C4-2B (cell line): ENCODE measurements at regions not wholly inside any gene's neighbourhood (a gene's known extent, or its start where the extent isn't known, plus 50 kb on each side); places are given as distances from the start of the nearest gene placed in this dataset.
"Not testable (repeated sequence)": the region's sequence is repeated elsewhere in the genome, so short reads cannot be mapped to it uniquely, and the experiment has no call there.

Source experiments
- H3K27ac ChIP-seq: fragments of 450-650 bp; 2 replicates; pipeline ENCODE4 v1.5.1; 2017
- CTCF ChIP-seq: fragments of 450-650 bp; conservative IDR thresholded peaks from 2 replicates; pipeline ENCODE4 v1.5.1; 2017; ENCODE audit warnings: mild to moderate bottlenecking
- ZFX ChIP-seq: fragments of 450-650 bp; IDR thresholded peaks from 2 replicates; pipeline ENCODE4 v1.6.1; 2017

GRCh38 chr9:90504486-90504885 lies 138.1 kb downstream of the DIRAS2 start:
- H3K27ac ChIP-seq, result no peak overlapping the region
- TF ChIP-seq ZFX (no peak), CTCF (no peak)

DNA sequence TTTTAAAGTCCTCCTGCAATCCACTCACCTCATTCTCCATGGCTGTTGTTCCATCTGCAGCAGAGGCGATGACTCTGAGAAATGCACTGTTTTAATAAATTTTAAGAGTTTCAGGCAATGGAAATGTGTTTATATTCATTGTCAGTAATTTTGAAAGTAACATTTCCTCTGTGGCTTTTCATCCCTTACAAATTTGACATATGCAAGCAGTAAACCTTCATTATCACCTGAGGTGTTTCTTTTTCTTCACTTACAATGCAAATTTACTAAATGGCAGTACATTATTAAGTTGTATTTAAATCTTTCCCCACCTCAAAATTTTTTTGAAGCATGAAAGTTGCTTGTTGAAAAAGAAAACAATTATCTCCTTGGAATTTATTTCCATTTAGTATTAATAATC lies 136.9 kb downstream of the DIRAS2 start:
- no peak overlapping the region for H3K27ac ChIP-seq
- no peak for TF ChIP-seq ZFX
- no peak for TF ChIP-seq CTCF

DNA sequence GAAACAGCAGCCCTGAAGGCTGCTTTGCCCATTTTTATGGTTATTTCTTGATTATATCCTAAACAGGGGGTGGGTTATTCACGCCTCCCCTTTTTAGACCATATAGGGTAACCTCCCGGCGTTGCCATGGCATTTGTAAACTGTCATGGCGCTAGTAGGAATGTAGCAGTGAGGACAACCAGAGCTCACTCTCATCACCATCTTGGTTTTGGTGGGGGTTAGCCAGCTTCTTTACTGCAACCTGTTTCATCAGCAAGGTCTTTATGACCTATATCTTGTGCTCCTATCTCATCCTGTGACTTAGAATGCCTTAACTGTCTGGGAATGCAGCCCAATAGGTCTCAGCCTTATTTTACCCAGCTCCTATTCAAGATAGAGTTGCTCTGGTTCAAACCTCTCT lies 136.2 kb downstream of the DIRAS2 start:
- not testable (repeated sequence) for H3K27ac ChIP-seq

DNA sequence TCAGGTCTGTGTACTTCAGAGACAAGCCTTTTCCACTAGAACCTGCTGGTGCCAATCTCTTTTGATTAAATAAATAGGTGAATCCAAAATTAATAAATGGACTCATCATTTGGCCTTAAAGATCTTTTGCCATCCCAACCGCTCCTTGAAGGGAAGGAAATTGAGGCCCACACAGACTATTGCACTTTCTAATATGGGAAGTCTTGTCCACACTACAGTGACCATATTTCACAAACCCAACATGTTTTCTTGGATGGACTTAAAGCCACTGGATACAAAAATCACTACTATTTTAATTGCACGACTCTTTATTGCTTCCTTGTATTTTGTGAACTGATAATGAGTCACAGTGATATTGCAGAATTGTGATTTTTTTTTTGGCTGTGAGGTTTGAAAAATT lies 135.0 kb downstream of the DIRAS2 start:
- no peak overlapping the region for H3K27ac ChIP-seq
- TF ChIP-seq CTCF (no peak), ZFX (no peak)

DNA sequence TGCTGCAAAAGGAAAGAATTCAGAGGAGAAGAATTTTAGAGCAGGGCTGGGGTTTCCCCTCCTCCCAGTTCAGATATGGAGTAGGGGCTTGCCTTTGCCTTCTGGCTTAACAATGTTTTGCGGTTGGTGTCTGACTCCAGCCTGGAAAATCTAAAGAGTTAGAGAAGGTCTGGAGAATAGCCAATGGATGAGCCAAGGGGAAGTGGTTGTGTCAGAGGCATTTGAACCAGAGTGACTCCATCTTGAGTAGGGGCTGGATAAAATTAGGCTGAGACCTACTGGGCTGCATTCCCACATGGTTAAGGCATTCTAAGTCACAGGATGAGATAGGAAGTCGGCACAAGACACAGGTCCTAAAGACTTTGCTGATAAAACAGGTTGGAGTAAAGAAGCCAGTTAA lies 133.7 kb downstream of the DIRAS2 start:
- no peak overlapping the region for H3K27ac ChIP-seq
- no peak for TF ChIP-seq ZFX
- no peak for TF ChIP-seq CTCF

DNA sequence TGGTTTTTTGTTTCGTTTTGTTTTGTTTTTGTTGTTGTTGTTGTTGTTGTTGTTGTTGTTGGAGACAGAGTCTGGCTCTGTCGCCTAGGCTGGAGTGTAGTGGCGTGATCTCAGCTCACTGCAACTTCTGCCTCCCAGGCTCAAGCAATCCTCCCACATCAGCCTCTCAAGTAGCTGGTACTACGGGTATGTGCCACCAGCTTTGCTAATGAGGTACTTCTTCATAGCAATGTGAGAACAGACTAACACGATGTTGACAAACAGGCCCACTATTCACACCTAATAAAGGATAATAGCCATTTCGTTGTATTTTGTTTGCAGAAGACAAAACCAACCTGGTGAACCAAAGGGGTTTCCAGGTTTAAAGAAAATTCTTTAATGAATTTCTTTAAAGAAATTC lies 130.9 kb downstream of the DIRAS2 start:
- TF ChIP-seq CTCF, result no peak
- no peak overlapping the region for H3K27ac ChIP-seq

- TF ChIP-seq CTCF (no peak), ZFX (no peak)
- H3K27ac ChIP-seq, result no peak overlapping the region
These were observed 127.7 kb downstream of the DIRAS2 start for GRCh38 chr9:90514877-90515276.

GRCh38 chr9:90515510-90515909 lies 127.1 kb downstream of the DIRAS2 start:
- TF ChIP-seq CTCF, result no peak
- no peak for TF ChIP-seq ZFX
- no peak overlapping the region for H3K27ac ChIP-seq
